ENCODE measurements at regions not wholly inside any gene's neighbourhood (a gene's known extent, or its start where the extent isn't known, plus 50 kb on each side); places are given as distances from the start of the nearest gene placed in this dataset.
"Not testable (repeated sequence)": the region's sequence is repeated elsewhere in the genome, so short reads cannot be mapped to it uniquely, and the experiment has no call there.

DNA sequence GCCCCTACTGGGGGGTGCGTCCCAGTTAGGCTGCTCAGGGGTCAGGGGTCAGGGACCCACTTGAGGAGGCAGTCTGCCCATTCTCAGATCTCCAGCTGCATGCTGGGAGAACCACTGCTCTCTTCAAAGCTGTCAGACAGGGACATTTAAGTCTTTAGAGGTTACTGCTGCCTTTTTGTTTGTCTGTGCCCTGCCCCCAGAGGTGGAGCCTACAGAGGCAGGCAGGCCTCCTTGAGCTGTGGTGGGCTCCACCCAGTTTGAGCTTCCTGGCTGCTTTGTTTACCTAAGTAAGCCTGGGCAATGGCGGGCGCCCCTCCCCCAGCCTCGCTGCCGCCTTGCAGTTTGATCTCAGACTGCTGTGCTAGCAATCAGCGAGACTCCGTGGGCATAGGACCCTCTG, 130.5 kb downstream of the FZD1 start:
- not testable (repeated sequence) for TF ChIP-seq CTCF, POLR2A (IDR thresholded peaks at IDR 0.05)
